ENCODE measurements at regions not wholly inside any gene's neighbourhood (a gene's known extent, or its start where the extent isn't known, plus 50 kb on each side); places are given as distances from the start of the nearest gene placed in this dataset.

GRCh38 chr3:104816008-104816407 is 550.7 kb upstream of the ALCAM start:
- no peak for DNase-seq

GRCh38 chr3:104816716-104817115 is 550.0 kb upstream of the ALCAM start:
- DNase-seq = no peak

GRCh38 chr3:104819333-104819732 is 547.4 kb upstream of the ALCAM start:
- no peak for DNase-seq

GRCh38 chr3:104820959-104821358 is 545.8 kb upstream of the ALCAM start:
- DNase-seq = no peak

GRCh38 chr3:104825116-104825515 is 541.6 kb upstream of the ALCAM start:
- DNase-seq = no peak

GRCh38 chr3:104831071-104831470 is 535.6 kb upstream of the ALCAM start:
- no peak for DNase-seq

GRCh38 chr3:104832530-104832929 is 534.2 kb upstream of the ALCAM start:
- no peak for DNase-seq

- DNase-seq = no peak
Measured at GRCh38 chr3:104835376-104835775, 531.3 kb upstream of the ALCAM start.

GRCh38 chr3:104846270-104846669 is 520.4 kb upstream of the ALCAM start:
- DNase-seq = no peak

- DNase-seq = no peak
Measured at GRCh38 chr3:104849070-104849469, 517.6 kb upstream of the ALCAM start.

GRCh38 chr3:104854468-104854867 is 512.2 kb upstream of the ALCAM start:
- no peak for DNase-seq

- DNase-seq = no peak
Measured at GRCh38 chr3:104855702-104856101, 511.0 kb upstream of the ALCAM start.

GRCh38 chr3:104856741-104857140 is 510.0 kb upstream of the ALCAM start:
- DNase-seq = no peak

GRCh38 chr3:104868291-104868690 is 498.4 kb upstream of the ALCAM start:
- no peak for DNase-seq

- DNase-seq = no peak
Measured at GRCh38 chr3:104870276-104870675, 496.4 kb upstream of the ALCAM start.

- no peak for DNase-seq
Measured at GRCh38 chr3:104873331-104873730, 493.4 kb upstream of the ALCAM start.

- no peak for DNase-seq
Measured at GRCh38 chr3:104878395-104878794, 488.3 kb upstream of the ALCAM start.

GRCh38 chr3:104879919-104880318 is 486.8 kb upstream of the ALCAM start:
- no peak for DNase-seq

- no peak for DNase-seq
Measured at GRCh38 chr3:104885214-104885814, 481.4 kb upstream of the ALCAM start.

GRCh38 chr3:104886220-104886995 is 480.3 kb upstream of the ALCAM start:
- no peak for DNase-seq

GRCh38 chr3:104887069-104887468 is 479.6 kb upstream of the ALCAM start:
- DNase-seq = no peak

GRCh38 chr3:104887619-104888018 is 479.1 kb upstream of the ALCAM start:
- DNase-seq = no peak

- DNase-seq = no peak
Measured at GRCh38 chr3:104892044-104892443, 474.7 kb upstream of the ALCAM start.

GRCh38 chr3:104896624-104897023 is 470.1 kb upstream of the ALCAM start:
- DNase-seq = no peak

- no peak for DNase-seq
Measured at GRCh38 chr3:104901396-104901795, 465.3 kb upstream of the ALCAM start.

Data from NCI-H2081 treated with DMSO at 0.1 percent for 48 hours (cell line).